ENCODE measurements at regions not wholly inside any gene's neighbourhood (a gene's known extent, or its start where the extent isn't known, plus 50 kb on each side); places are given as distances from the start of the nearest gene placed in this dataset.

GRCh38 chr2:41026613-41027012 lies 574.7 kb upstream of the SLC8A1 start:
- TF ChIP-seq CTCF (conservative IDR thresholded peaks at IDR 0.05 in 1 of 2, IDR thresholded peaks at IDR 0.05 in 1 of 2; ENCODE audit: extremely low read depth in 1 of 2, insufficient read depth in 1 of 2, low read depth in 1 of 2, low read length in 2 of 2) (no peak), EZH2 (IDR thresholded peaks at IDR 0.05; ENCODE audit: borderline replicate concordance, low read length) (no peak)

Measured in mammary epithelial cell (primary cell).